HCT116 (cell line): ENCODE measurements at regions not wholly inside any gene's neighbourhood (a gene's known extent, or its start where the extent isn't known, plus 50 kb on each side); places are given as distances from the start of the nearest gene placed in this dataset.

Experiments
- ATAC-seq: fragments of 200-7000 bp; cut with Tn5 transposase; 2 replicates; pipeline ENCODE4 v1.9.1; 2020; ENCODE audit warnings: mild to moderate bottlenecking, moderate library complexity
- BruUV-seq: library from RNA; stranded (reverse); fragments of 400-500 nt; replicated peaks from 2 replicates; lab custom pipeline; 2021; lab: Mats Ljungman, UMichigan
- CTCF ChIA-PET: fragments of 300-600 bp; sonication (Branson Sonifier 250); formaldehyde crosslinking; loops from one replicate; lab custom pipeline; 2021; ENCODE audit warnings: antibody characterized with exemption; lab: Charles Lee
- POLR2A ChIA-PET: fragments of 300-600, 350-600 bp; sonication (Branson Sonifier 250); formaldehyde crosslinking; loops from one replicate; lab custom pipeline; 2021; ENCODE audit warnings: antibody characterized with exemption; lab: Charles Lee
- RAD21 ChIA-PET, 2 experiments: fragments of 300-600 bp; sonication (Branson Sonifier 250); formaldehyde crosslinking; loops; one replicate each; lab custom pipeline; 2023; ENCODE audit warnings: low total read pairs in 2 of 2; ENCODE audit not compliant: uncharacterized antibody in 2 of 2, unreplicated experiment in 2 of 2, low non-redundant PET in 1 of 2; lab: Charles Lee
- DNase-seq: peaks from one replicate; pipeline ENCODE4 v3.0.0-alpha.2; 2010; ENCODE audit warnings: low read depth, low spot score
- H2AFZ ChIP-seq: fragments of 200-600 bp; shearing (Covaris generic), sonication (generic); 2 replicates; pipeline ENCODE4 v1.6.1; 2017; ENCODE audit warnings: low read depth, mixed run types, mixed read lengths, antibody characterized with exemption, low read length; ENCODE audit not compliant: poor library complexity, severe bottlenecking
- H3K27ac ChIP-seq: 2 replicates; pipeline ENCODE4 v1.5.1; 2012; ENCODE audit warnings: low read depth, low read length
- H3K27me3 ChIP-seq: fragments of 200-600 bp; sonication (generic); 2 replicates; pipeline ENCODE4 v1.6.1; 2016; ENCODE audit warnings: mixed run types, low read length, mixed read lengths; ENCODE audit not compliant: insufficient read depth
- H3K36me3 ChIP-seq, 2 experiments: fragments of 200-500 bp in 1 of 2; fragments of 200-600 bp in 1 of 2; sonication (Bioruptor generic) in 1 of 2; sonication (generic) in 1 of 2; 2 replicates each; pipeline versions ENCODE4 v1.5.1 to v1.6.1; 2014 to 2016; ENCODE audit warnings: low read length in 2 of 2, inconsistent platforms in 1 of 2, mixed read lengths in 1 of 2, mixed run types in 1 of 2; ENCODE audit not compliant: insufficient read depth in 2 of 2, control insufficient read depth in 1 of 2
- H3K4me1 ChIP-seq, 2 experiments: fragments of 200-600 bp in 1 of 2; sonication (generic) in 1 of 2; 2 replicates each; pipeline versions ENCODE4 v1.5.1 to v1.6.1; 2012 to 2017; ENCODE audit warnings: low read length in 2 of 2, inconsistent platforms in 1 of 2, mild to moderate bottlenecking in 1 of 2, mixed read lengths in 1 of 2, mixed run types in 1 of 2, moderate library complexity in 1 of 2; ENCODE audit not compliant: insufficient read depth in 2 of 2, control insufficient read depth in 1 of 2
- H3K4me2 ChIP-seq: fragments of 200-600 bp; sonication (generic); 2 replicates; pipeline ENCODE4 v1.6.1; 2017; ENCODE audit warnings: mixed run types, low read length, mixed read lengths
- H3K4me3 ChIP-seq, 2 experiments: fragments of 200-600 bp in 1 of 2; sonication (generic) in 1 of 2; replicated peaks in 1 of 2; 2 replicates each; pipeline ENCODE4 v1.5.1; 2011 to 2016; ENCODE audit warnings: low read length in 2 of 2, control low read depth in 1 of 2, low read depth in 1 of 2, mild to moderate bottlenecking in 1 of 2, mixed read lengths in 1 of 2, mixed run types in 1 of 2
- H3K79me2 ChIP-seq: fragments of 200-600 bp; sonication (generic); 2 replicates; pipeline ENCODE4 v1.6.1; 2017; ENCODE audit warnings: mild to moderate bottlenecking, mixed run types, low read length, moderate library complexity, mixed read lengths; ENCODE audit not compliant: insufficient read depth
- H3K9ac ChIP-seq: fragments of 200-600 bp; sonication (generic); 2 replicates; pipeline ENCODE4 v1.6.1; 2016; ENCODE audit warnings: low read length, mixed read lengths
- H3K9me2 ChIP-seq: fragments of 200-600 bp; sonication (generic), shearing (Covaris generic); 2 replicates; pipeline ENCODE4 v1.6.1; 2017; ENCODE audit warnings: mixed run types, mild to moderate bottlenecking, moderate library complexity; ENCODE audit not compliant: insufficient read depth
- H3K9me3 ChIP-seq, 2 experiments: fragments of 200-500 bp in 1 of 2; fragments of 200-600 bp in 1 of 2; sonication (Bioruptor generic) in 1 of 2; sonication (generic) in 1 of 2; 2 replicates each; pipeline ENCODE4 v1.6.1; 2014 to 2017; ENCODE audit warnings: low read length in 2 of 2, mixed read lengths in 2 of 2, inconsistent platforms in 1 of 2, low read depth in 1 of 2, mild to moderate bottlenecking in 1 of 2, mixed run types in 1 of 2, moderate library complexity in 1 of 2; ENCODE audit not compliant: control insufficient read depth in 1 of 2, insufficient read depth in 1 of 2
- H4K20me1 ChIP-seq: fragments of 200-600 bp; sonication (generic), shearing (Covaris generic); 2 replicates; pipeline ENCODE4 v1.6.1; 2017; ENCODE audit warnings: mixed run types, mild to moderate bottlenecking, moderate library complexity; ENCODE audit not compliant: insufficient read depth
- ATF3 ChIP-seq: IDR thresholded peaks from 2 replicates; pipeline ENCODE4 v1.6.1; 2012
- CEBPB ChIP-seq: IDR thresholded peaks from 2 replicates; pipeline ENCODE4 v1.6.1; 2012; ENCODE audit warnings: low read depth
- CTCF ChIP-seq, 3 experiments: fragments of 200-600 bp in 1 of 3; sonication (generic) in 1 of 3; IDR thresholded peaks in 2 of 3; conservative IDR thresholded peaks in 1 of 3; 2 replicates each; pipeline ENCODE4 v1.5.1; 2012 to 2017; ENCODE audit warnings: low read depth in 2 of 3, low read length in 2 of 3, antibody characterized with exemption in 1 of 3, borderline replicate concordance in 1 of 3, control low read depth in 1 of 3, mild to moderate bottlenecking in 1 of 3, mixed read lengths in 1 of 3, mixed run types in 1 of 3, moderate library complexity in 1 of 3; ENCODE audit not compliant: insufficient read depth in 1 of 3
- ELF1 ChIP-seq: IDR thresholded peaks from 2 replicates; pipeline ENCODE4 v1.6.1; 2012; ENCODE audit warnings: low read depth, borderline replicate concordance
- EZH2phosphoT487 ChIP-seq: fragments of 200-600 bp; IDR thresholded peaks from 2 replicates; pipeline ENCODE4 v1.6.1; 2018; ENCODE audit warnings: antibody characterized with exemption, borderline replicate concordance
- FOSL1 ChIP-seq: IDR thresholded peaks from 2 replicates; pipeline ENCODE4 v1.6.1; 2012; ENCODE audit warnings: low read depth
- JUND ChIP-seq: IDR thresholded peaks from 2 replicates; pipeline ENCODE4 v1.6.1; 2012
- MAX ChIP-seq: IDR thresholded peaks from 2 replicates; pipeline ENCODE4 v1.6.1; 2012
- POLR2AphosphoS5 ChIP-seq: IDR thresholded peaks from 2 replicates; pipeline ENCODE4 v1.6.1; 2011; ENCODE audit warnings: mild to moderate bottlenecking, low read depth, low read length, moderate library complexity
- REST ChIP-seq: IDR thresholded peaks from 2 replicates; pipeline ENCODE4 v1.6.1; 2012; ENCODE audit warnings: low read depth
- SIN3A ChIP-seq: IDR thresholded peaks from 2 replicates; pipeline ENCODE4 v1.6.1; 2012; ENCODE audit warnings: low read depth
- SP1 ChIP-seq: IDR thresholded peaks from 2 replicates; pipeline ENCODE4 v1.6.1; 2012; ENCODE audit warnings: low read depth
- TCF7L2 ChIP-seq: IDR thresholded peaks from 2 replicates; pipeline ENCODE4 v1.7.0; 2011; ENCODE audit warnings: borderline replicate concordance, inconsistent platforms; ENCODE audit not compliant: insufficient read depth, insufficient read length; ENCODE audit errors: extremely low read depth
- YY1 ChIP-seq: IDR thresholded peaks from 2 replicates; pipeline ENCODE4 v1.6.1; 2011; ENCODE audit warnings: low read length, low read depth, moderate library complexity, mild to moderate bottlenecking; ENCODE audit not compliant: insufficient replicate concordance; ENCODE audit errors: extremely low read depth
- intact Hi-C: fragments of 100-400 bp; cut with micrococcal nuclease; formaldehyde crosslinking; loops from 2 replicates; pipeline ENCODE4 v1.10.0; 2022

GRCh38 chr5:110872200-110872599, 133.4 kb downstream of the SLC25A46 start:
- ChIA-PET CTCF (no interaction called here), POLR2A (no interaction called here), RAD21 (no interaction called here)
- H3K79me2 ChIP-seq = no peaks in the 10 kb centered on the region
- DNase-seq (no peak), ATAC-seq (no peak)
- no TSS peak for BruUV-seq
- H3K27ac ChIP-seq = no peak overlapping the region
- H3K4me3 ChIP-seq = no peak overlapping the region
- no peaks in the 10 kb centered on the region for H3K36me3 ChIP-seq
- H3K27me3 ChIP-seq = no peaks in the 10 kb centered on the region
- intact Hi-C loops = no loop called here
- H3K9me2 ChIP-seq = no peaks in the 10 kb centered on the region
- H3K4me2 ChIP-seq = no peak overlapping the region
- H3K9ac ChIP-seq = no peak overlapping the region
- no peak for TF ChIP-seq EZH2phosphoT487
- no peak for TF ChIP-seq SIN3A
- TF ChIP-seq MAX = no peak
- no peak for TF ChIP-seq TCF7L2
- TF ChIP-seq ATF3 = no peak
- no peak for TF ChIP-seq POLR2AphosphoS5
- TF ChIP-seq REST = no peak
- no peak for TF ChIP-seq CTCF (IDR thresholded peaks at IDR 0.05 in 2 of 3, conservative IDR thresholded peaks at IDR 0.05 in 1 of 3; ENCODE audit: borderline replicate concordance in 1 of 3, insufficient read depth in 1 of 3, low read depth in 2 of 3, low read length in 2 of 3)
- no peak for TF ChIP-seq CEBPB
- no peak for TF ChIP-seq JUND
- TF ChIP-seq FOSL1 = no peak
- no peak for TF ChIP-seq SP1
- no peak for TF ChIP-seq ELF1
- no peak for TF ChIP-seq YY1
- no peaks in the 10 kb centered on the region for H3K9me3 ChIP-seq
- H3K4me1 ChIP-seq = no peaks in the 10 kb centered on the region
- H4K20me1 ChIP-seq = no peaks in the 10 kb centered on the region
- H2AFZ ChIP-seq = no peak overlapping the region
